Activated CD4-positive, alpha-beta T cell treated with anti-CD3 and anti-CD28 coated beads, Interleukin-2, amount 50 U/mL, for 24 hours (primary cell): ENCODE measurements at regions not wholly inside any gene's neighbourhood (a gene's known extent, or its start where the extent isn't known, plus 50 kb on each side); places are given as distances from the start of the nearest gene placed in this dataset.

Experiments
- DNase-seq, 2 donors: peaks; one replicate each; pipeline ENCODE4 v3.0.0-alpha.2; 2020; ENCODE audit warnings: low read depth in 1 of 2, low spot score in 1 of 2

GRCh38 chr6:145400508-145400907, 334.8 kb downstream of the EPM2A start:
- DNase-seq: no peak

GRCh38 chr6:145405006-145405551, 330.2 kb downstream of the EPM2A start:
- DNase-seq: no peak

- DNase-seq: no peak
Measured at GRCh38 chr6:145406783-145407182, 328.5 kb downstream of the EPM2A start.

- no peak for DNase-seq
Measured at GRCh38 chr6:145415616-145416015, 319.7 kb downstream of the EPM2A start.

GRCh38 chr6:145420599-145420998, 314.7 kb downstream of the EPM2A start:
- no peak for DNase-seq

- DNase-seq: no peak
Measured at GRCh38 chr6:145423936-145424335, 311.4 kb downstream of the EPM2A start.

GRCh38 chr6:145427232-145427631, 308.1 kb downstream of the EPM2A start:
- DNase-seq: no peak

- DNase-seq: no peak
Measured at GRCh38 chr6:145428706-145429105, 306.6 kb downstream of the EPM2A start.

GRCh38 chr6:145442110-145442509, 293.2 kb downstream of the EPM2A start:
- no peak for DNase-seq

- no peak for DNase-seq
Measured at GRCh38 chr6:145445674-145446073, 289.6 kb downstream of the EPM2A start.

GRCh38 chr6:145451029-145451428, 284.3 kb downstream of the EPM2A start:
- DNase-seq: no peak

- DNase-seq: no peak
Measured at GRCh38 chr6:145453376-145453775, 281.9 kb downstream of the EPM2A start.

- no peak for DNase-seq
Measured at GRCh38 chr6:145454006-145454405, 281.3 kb downstream of the EPM2A start.

GRCh38 chr6:145457556-145457955, 277.8 kb downstream of the EPM2A start:
- DNase-seq: no peak

GRCh38 chr6:145468534-145468933, 266.8 kb downstream of the EPM2A start:
- DNase-seq: no peak

- no peak for DNase-seq
Measured at GRCh38 chr6:145469021-145469420, 266.3 kb downstream of the EPM2A start.

- no peak for DNase-seq
Measured at GRCh38 chr6:145475794-145476396, 259.4 kb downstream of the EPM2A start.

GRCh38 chr6:145480024-145480423, 255.3 kb downstream of the EPM2A start:
- DNase-seq: no peak

- DNase-seq: no peak
Measured at GRCh38 chr6:145483191-145483996, 251.9 kb downstream of the EPM2A start.

GRCh38 chr6:145485288-145485687, 250.0 kb downstream of the EPM2A start:
- DNase-seq: no peak

GRCh38 chr6:145486306-145486705, 249.0 kb downstream of the EPM2A start:
- no peak for DNase-seq

- no peak for DNase-seq
Measured at GRCh38 chr6:145489583-145489982, 245.7 kb downstream of the EPM2A start.
